ENCODE measurements at regions not wholly inside any gene's neighbourhood (a gene's known extent, or its start where the extent isn't known, plus 50 kb on each side); places are given as distances from the start of the nearest gene placed in this dataset.

DNA sequence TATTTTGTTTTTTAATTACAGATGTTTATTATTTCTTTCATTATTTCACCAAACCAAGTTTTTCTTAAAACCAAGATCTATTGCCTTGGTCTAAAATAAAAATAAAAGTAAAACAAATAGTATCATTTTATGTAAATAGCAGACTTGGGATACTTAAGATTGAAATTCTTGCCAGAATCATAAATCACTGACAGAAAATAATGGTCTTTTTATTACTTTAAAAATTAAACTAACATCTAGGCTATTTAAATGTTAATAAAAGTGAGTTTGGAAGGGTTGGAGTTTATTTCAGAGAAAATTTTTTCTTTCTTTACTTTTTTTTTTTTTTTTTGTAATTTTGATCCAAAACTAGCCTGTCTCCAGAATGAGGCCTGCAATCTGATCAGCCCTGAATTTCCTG lies 568.0 kb upstream of the IGFBP3 start:
- no peak for TF ChIP-seq CTCF (IDR thresholded peaks at IDR 0.05)
- TF ChIP-seq POLR2AphosphoS5 (IDR thresholded peaks at IDR 0.05): no peak
- TF ChIP-seq POLR2A (IDR thresholded peaks at IDR 0.05): no peak
